IPS-NIHi7 (cell line): ENCODE measurements at regions not wholly inside any gene's neighbourhood (a gene's known extent, or its start where the extent isn't known, plus 50 kb on each side); places are given as distances from the start of the nearest gene placed in this dataset.
A peak's percentile ranks its signal among the peaks of the same experiment; 100 is the strongest.

Experiments
- DNase-seq: peaks from one replicate; pipeline ENCODE4 v3.0.0; 2012; ENCODE audit warnings: mixed read lengths; ENCODE audit errors: extremely low spot score

DNA sequence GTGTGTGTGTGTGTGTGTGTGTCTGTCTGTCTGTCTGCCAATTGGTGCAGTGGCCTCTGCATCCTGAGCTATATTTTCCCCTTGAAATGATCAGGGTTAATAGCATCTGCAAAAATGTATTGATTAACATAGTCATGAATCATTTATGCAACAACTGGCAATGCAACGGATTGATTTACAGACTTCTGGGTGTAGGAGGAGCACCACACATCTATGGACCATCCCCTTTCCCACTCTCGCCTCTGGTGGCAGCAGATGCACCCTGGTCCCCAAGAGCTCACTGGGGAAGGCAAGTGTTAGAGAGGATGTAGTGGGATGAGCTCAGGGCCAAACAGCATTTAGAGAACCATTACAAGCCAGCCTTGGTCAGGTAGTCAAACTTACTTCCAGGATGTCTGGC lies 272.7 kb upstream of the C2CD4B start:
- no peak for DNase-seq

DNA sequence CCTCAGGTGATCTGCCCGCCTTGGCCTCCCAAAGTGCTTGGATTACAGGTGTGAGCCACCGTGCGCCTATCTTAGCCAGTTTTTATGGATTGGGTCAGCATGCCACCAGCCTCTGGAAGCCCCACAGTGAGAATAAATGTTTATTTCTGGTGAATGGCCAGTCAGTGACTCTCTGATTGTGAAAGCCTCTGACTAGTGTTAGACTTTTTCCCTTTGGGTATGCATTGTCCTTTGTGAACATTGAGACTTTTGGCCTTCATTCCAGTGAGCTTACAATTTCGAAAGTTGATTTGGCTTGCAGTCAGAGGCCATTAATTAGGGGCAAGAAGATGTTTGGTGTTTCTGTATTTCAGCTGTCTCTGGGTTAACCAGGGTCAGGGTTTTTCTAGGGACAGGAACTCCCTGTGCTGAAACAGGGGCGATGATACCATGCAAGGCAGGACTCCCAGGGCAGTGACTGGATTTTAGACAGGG lies 274.5 kb upstream of the C2CD4B start:
- DNase-seq, result no peak

GRCh38 chr15:62440362-62441105 lies 275.4 kb upstream of the C2CD4B start:
- no peak for DNase-seq

DNA sequence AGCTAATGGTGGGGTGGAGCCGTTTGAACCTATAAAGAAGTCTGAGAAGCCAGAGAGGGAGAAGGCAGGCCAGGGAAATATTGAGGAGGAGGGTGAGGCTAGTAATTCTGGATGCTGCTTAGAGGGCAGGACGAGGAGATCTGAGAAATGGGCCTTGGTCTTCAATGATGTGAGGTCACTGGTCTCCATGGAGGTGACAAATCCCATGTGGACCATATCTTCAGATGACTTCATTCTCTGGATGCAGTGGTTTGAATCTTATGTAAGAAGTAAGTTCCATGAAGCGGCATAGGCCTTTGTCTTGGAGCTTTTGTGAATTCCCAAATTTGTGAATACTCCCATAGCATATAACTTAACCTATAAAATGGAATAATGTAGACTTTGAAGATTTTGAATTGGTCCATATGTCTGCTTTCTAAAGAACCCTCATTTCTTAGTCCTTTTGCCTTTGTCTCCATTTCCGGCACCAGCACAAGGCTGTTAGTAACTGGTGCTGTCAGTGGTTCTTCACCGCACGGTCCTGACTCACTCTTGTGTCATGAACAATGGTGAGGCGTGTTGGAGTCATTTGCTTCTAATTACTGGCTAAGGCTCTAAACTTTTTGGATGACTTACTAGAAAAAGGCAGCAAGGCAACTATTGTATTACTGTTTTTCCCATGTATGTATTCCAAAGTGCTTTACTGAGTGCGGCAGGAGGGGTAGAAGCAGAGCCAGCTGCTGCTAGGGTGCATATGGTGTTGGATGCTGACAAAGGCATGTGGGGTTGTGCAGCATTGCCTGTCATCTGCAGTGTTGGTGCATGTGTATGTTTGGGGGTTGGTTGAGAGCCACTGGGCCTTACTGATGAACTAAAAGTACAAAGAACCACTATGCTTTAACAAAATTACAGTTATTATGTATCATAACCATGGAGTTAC lies 279.3 kb upstream of the C2CD4B start:
- DNase-seq, result no peak

DNA sequence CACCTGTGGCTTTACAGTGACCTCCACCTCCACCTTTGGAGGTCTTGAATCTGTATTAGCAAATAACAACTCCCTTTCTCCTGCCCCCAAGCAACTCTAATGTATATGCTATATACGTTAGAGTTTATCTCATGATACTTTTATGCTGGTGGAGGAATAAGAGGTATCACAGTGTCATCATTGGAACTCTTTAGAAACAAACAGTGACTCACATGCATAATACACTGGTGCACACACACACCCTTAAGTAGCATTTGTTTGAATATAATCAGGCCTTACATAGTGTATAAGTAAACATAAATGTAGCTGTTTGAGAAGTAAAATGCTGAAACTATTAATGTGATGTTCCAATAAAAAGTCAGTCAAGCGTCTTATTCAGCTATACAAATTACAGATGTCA lies 280.2 kb upstream of the C2CD4B start:
- no peak for DNase-seq

- no peak for DNase-seq
Observed at GRCh38 chr15:62446984-62447383, 281.9 kb upstream of the C2CD4B start.

DNA sequence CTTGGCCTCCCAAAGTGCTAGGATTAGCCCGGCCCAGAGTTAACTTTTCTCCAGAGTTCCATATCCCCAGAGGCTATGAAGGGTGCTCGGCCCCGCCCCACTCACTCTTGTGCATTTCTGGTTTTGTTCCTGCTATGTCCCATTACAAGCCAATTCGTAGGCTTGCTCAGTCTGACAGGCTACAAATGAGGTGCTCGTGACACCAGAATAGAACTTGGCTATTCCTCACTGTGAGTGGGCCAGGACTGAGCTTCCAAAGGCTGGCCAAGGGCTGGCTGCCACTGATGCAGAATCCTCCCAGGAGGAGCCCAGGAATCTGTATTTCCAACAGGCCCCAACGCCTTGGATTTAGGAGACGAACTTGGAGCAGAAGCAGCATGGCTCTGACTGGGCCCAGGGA lies 282.7 kb upstream of the C2CD4B start:
- no peak for DNase-seq

- no peak for DNase-seq
Observed at GRCh38 chr15:62449638-62450037, 284.6 kb upstream of the C2CD4B start.

GRCh38 chr15:62450061-62450460 lies 285.0 kb upstream of the C2CD4B start:
- no peak for DNase-seq

DNA sequence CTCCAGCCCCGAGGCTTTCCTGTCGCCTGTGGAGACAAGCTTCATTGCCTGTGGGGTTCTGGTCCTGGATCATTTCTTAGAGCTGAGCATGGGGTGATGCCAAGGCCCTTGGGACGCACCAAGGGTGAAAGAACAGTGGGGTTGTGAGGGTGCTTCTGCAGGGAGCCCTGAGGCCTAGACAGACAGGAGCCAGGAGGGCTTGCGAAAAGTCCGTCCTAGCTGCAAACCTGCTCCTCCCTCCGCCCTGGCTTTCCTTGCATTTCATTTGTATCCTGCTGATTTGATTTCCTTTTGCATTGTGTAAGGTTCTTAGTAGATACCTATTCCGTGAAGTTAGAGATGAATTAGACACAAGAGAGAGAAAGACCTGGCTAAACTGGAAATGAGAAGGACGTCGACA lies 286.9 kb upstream of the C2CD4B start:
- no peak for DNase-seq

DNA sequence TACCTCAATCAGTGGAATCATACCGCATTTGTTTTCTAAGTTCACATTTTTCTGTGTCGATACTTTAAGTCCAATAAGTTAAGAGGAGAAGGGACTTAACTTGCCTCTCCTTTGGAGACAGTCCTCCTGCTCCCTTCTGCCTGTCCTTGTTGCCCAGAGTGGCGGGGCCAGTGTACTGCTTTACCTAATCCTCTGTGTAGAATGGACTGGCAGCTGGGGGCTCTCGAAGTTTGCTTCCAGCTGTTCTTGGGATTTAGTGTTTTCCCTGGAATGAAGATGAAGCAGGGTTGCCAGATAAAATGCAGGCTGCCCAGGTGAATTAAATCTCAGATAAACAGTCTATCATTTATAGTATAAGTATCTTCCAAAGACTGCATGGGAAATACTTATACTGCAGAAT lies 287.6 kb upstream of the C2CD4B start:
- DNase-seq, result no peak

DNA sequence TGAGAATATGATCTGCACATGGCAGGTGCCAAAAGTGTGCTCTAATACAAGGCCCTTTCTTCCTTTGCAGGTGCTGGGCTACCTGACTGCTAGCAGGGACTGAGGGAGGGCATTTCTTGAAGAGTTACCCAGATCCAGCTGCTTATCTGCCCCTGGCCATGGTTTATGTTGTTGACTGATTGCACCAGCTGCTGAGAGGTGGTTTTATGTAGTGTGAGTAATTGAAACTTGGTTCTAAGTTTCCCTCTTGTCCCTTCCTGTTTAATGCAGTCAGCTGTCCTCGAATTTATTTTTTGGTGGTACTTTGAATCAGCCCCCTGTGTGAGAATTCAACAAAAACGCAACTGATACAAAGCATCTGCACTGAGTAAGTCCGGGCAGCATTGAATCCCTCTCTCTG lies 288.3 kb upstream of the C2CD4B start:
- no peak for DNase-seq

- DNase-seq, result no peak
Observed at GRCh38 chr15:62453981-62454380, 288.9 kb upstream of the C2CD4B start.

GRCh38 chr15:62454567-62455172 lies 289.6 kb upstream of the C2CD4B start:
- no peak for DNase-seq

GRCh38 chr15:62455441-62455921 lies 290.4 kb upstream of the C2CD4B start:
- no peak for DNase-seq

- no peak for DNase-seq
Observed at GRCh38 chr15:62456011-62456920, 291.2 kb upstream of the C2CD4B start.

GRCh38 chr15:62457100-62457499 lies 292.0 kb upstream of the C2CD4B start:
- no peak for DNase-seq

DNA sequence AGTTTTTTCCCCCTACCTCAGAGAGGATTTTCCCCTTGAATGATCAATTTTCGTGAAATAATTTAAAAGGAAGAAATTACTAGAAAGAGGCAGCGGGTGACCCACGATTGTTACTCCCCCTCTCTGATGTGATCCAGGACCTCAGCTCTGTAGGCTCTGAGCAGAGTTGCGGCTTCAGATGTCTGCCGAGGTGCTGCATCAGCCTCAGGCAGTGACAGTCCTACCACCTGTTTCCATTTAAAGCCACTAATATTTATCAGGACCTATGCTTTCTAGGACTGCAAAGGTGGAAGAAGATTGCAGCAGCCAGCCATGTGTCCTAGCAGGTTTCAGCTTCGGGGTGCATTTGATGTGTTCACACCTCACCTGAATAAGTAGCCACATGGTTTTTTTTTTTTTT lies 294.8 kb upstream of the C2CD4B start:
- DNase-seq, result no peak

DNA sequence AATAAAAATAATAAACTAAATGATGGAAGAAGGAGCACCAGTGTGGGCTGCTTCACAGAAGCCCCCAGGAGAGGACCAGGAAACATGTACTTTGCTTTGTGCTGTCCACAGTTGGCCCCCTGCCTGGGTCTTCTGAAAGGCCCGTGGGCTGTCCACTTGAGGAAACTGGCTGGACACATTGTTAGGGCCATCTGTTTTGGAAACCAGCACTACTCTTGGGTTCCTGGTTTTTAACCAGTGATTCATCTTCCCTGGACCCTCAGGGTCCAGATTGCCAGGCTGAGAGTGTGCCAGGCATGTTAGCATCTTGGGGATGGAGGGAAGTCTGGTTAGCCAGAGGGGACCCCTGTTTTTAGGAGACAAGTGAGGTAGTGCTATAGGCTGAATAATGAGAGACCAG lies 297.2 kb upstream of the C2CD4B start:
- DNase-seq, result no peak

DNA sequence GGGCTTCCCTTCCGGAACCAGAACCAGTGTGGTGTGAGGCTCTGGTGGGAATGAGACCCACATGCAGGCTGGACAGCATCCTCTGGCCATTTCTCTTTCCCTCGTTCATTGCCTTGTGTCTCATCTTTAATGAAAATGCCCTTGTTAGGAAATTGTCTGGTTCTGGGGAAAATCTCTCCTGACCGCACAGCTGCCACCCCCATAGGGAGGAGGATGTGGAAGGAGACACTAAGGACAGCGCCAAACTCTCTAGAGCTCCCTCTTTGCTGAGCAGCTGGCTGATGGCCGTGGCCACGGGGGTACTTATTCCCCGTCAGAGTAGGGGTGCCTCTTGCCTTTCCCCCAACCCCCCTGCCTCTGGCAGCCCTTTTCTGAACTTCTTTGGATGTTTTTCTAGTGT lies 297.6 kb upstream of the C2CD4B start:
- no peak for DNase-seq

DNA sequence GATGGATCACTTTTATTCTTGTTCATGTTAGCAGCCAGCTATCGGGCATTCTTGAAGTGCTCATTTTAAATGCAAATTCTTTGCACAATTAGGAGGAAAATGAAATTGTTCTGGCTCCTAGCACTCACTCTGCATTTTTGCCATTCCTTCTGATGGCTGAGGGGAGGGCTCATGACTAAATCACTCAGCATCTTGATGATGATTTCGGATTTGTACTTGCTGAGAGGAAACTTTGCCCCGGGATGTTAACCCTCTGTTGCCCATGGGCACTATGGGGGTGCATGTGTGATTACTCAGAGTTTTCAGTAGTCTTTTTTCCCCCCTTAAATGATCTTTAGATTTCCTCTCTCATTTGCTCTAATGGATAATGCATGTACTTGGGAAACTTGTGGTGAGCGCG lies 299.6 kb upstream of the C2CD4B start:
- peak; percentile 39 for DNase-seq
